Renal cortex interstitium (tissue), 11 donors: ENCODE measurements at regions not wholly inside any gene's neighbourhood (a gene's known extent, or its start where the extent isn't known, plus 50 kb on each side); places are given as distances from the start of the nearest gene placed in this dataset.

Source experiments
- DNase-seq, 11 donors: peaks; one replicate each; pipeline ENCODE4 v3.0.0-alpha.2; 2013; ENCODE audit warnings: low read depth in 9 of 11, low spot score in 4 of 11; ENCODE audit errors: extremely low read depth in 1 of 11

DNA sequence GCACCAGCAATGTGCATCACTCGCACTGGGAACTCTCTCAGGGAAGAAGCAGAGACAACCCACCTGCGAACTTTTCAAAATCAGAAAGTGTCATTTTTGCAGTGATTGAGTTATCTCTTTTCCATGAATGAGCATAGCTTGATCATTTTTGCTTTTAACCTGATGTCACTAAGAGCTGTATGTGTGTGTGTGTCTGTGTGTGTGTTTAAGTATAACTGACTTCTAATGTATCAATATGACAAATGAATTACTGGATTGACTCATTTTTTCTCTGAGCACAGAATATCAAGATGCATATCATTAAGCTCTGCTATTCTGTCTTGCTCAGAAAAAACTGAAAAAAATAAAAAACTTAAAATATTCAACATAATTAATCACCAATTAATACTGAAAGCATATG lies 548.9 kb upstream of the MARCKS start:
- DNase-seq, result no peak

DNA sequence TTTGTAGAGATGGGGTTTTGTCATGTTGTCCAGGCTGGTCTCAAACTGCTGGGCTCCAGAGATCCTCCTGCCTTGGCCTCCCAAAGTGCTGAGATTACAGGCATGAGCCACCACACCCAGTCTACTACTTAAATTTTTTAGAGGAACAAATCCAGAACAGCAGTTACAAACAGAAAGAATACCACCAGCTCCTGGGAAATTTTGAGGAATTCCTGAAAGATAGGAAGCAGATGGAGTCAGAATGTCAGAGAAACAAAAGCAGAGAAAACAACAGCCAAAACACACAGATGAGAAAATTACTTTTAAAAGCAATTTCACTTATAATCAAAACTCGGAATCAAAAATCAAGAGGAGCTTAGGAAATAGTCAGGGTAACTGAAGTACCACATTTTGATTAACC lies 543.3 kb upstream of the MARCKS start:
- DNase-seq, result no peak

DNA sequence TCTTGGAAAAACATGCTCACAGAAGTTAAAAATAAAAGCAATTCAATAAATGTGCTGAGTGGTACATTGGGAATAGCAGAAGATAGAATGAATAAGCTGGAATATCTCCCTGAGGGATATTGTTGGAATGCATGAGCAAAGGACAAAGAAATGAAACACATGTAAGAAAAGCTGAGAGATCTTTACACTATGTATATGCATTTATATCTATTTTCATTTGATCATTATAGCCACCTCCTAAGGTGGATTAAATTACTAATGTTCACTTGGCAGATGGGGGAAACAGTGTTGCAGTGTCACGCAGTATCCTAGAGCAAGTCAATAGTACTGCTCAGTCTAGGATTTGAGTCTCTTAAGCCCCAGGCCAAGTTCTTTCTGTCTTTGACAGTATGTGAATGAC lies 542.0 kb upstream of the MARCKS start:
- DNase-seq, result no peak

DNA sequence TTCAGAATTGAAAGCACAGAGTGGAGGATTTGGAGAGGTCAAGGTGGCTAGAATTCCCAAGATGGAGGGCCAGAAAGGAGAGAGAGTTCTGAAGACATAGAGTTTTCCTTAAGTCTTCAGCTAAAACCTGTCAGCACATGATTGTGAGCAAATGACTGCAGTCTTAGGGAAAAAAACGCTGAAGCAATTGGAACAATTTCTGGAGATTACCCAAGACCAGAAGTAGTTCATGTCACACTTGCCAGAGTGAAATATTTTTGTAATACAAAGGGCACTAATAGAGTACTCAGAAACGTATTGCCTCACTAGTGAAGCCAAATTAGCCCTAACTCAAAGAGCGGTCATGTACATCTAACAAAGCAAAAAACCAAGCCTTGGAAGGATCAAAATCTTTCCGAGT lies 541.3 kb upstream of the MARCKS start:
- DNase-seq, result no peak

DNA sequence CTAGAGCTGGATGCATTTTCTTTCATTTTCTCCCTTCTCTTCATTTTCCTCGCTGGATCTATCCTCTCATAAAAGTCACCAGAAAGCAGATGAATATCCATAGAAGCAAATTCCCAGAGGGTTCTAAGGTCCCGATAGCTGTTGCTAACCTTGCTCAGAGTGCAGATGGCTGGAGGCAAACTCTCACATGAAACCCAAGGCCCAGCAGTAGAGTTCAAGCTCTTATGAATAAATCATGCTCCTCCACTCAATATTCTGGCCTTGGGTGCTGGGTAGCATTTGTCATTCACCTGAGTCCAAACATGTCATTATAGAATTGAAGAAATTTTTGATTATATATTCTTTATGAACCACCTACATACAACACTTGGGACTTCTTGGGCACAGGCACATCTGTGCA lies 539.7 kb upstream of the MARCKS start:
- DNase-seq, result no peak

DNA sequence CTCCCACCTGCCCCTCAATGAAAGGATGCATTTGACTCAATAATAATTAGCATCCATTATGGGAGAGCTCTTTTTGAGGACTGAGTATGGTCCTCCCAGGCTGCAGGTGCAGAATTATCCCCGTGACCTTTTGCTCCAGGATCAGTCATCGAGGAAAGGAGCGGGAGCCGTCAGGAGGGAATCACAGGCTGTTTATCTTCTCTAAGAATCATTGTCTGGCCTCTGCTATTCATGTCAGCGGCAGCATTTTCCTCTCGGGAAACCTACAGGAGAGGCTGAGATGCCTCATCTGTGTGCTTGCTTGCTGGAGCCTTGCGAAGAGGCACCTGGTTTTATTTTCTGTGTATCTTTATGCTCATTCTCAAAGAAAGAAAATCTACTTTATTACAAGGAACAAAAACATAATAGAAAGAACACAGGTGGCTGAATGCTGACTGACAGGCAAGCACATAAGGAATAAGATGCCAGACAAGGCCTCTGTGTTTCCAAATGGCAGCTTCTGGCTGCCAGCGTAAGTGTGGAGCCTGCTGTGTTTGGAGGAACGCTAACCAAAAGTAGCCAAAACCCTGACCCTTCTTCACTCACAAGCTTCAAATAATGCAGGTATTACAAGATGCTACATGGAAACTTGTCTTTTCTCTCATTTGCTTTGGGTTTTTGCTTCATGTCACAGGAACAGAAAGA lies 539.1 kb upstream of the MARCKS start:
- DNase-seq, result peak in 1 of 11 donors; percentile 11

DNA sequence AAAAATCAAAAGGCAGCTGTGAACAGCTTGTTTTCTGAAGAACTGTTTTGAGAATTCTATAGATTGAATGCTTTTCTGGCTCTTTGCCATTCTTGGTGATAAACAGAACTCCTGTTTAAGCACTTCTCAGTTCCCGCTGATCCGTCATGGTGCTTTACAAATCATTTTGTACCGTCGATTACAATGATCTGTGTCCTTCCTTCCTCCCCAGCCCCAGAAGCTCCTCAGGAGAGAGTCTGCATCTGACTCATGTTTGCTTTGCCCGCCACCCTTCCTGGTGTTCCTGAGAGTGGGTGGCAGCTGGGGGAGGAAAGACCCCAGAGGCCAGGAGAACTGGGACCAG lies 538.6 kb upstream of the MARCKS start:
- peak in 2 of 11 donors; percentile 14 to 17 for DNase-seq

DNA sequence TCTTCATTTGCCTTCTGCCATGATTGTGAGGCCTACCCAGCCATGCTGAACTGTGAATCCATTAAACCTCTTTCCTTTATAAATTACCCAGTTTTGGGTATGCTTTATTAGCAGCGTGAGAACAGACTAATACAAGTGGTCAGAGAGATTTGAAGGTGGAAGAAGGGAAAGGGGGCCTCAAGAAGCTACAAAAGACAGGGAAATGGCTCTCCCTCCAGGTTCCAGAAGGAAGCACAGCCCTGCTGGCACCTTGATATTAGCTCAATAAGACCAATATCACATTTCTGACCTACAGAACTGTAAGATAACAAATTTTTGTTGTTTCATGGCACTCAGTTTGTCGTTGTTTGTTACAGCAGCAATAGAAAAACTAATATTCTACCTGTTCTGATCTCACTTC lies 536.5 kb upstream of the MARCKS start:
- DNase-seq, result no peak

DNA sequence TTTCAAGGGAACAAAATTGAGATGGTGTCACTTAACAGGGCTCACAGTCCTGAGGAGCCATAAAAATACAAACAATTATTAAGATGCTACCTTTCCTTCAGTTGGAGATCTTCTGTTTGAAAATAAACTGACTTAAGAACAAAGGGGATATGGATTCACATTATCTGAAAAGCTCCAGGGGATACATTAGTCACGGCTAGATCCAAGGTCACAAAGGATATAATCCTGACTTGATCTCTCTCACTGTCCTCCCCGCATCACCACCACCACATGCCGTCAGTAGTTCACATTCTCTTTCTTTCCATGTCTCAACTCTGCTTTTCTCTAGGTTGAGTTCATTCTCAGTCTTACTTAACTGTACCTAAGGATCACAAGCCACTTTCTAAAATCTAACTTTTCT lies 530.4 kb upstream of the MARCKS start:
- no peak for DNase-seq

DNA sequence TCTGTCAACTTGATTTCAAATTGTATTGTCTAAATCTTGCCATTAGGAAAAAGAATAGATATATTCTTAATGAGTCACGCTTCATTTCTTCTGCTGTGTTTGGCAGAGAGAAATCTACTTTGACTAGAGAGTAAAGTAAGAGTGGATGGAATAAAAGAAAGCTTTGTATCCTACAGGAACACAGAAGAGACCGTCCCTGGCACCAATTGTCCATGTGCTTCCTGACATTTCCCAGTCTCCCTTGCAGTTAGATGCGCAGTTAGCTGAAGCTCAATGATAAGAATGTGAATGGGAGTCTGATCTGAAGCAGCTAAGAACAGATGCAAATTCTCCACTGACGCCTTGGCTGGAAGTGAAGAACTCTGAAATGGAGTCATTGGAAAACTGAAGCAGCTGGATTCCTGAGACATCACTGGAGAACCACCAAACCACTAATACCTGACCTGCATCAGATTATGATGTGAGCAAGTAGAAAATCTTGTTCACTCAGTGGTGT lies 528.2 kb upstream of the MARCKS start:
- DNase-seq, result no peak

DNA sequence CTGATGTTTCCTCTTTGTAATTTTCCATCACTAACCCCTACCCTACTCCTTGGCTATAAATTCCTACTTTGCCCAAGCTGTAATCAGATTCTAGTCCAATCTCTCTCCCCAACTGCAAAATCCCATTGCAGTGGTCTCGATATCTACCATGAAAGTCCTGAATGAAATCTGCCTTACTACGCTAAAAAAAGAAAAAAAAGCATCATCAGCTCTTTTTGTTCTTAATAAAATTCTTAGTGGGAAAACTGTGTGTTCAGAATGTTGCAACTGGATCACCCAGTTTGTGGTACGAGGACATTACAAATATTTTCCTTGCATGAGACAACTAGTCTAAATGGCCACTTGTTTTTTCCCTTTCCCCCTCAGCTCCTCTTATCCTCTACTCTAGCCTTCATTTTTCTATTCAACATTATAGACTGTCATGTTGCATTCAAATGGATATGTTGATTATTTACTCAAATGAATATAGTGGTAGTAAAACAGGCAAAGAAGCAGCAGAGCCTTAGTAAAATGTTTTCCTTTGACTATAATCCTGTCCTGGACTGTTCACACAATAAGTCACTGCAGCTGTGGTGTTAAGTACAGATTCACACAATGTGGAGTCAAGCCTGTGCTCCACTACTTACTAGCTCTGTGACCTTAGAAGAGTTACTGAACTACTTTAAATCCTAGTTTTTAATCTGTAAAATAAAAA lies 527.1 kb upstream of the MARCKS start:
- DNase-seq, result no peak

DNA sequence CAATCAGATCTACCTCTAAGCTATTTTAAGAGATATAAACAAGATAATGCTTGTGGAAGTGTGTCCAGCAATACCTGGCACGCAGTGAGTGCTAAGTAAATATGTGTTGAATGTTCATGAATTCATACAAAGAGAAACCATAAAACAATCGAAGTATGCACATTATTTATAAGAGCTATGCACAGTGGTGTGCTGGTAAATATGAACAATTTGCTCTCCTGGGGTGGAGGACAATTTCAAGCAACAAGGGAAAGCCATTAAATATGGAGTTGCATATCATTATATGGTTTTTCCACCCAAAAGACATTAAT lies 526.6 kb upstream of the MARCKS start:
- no peak for DNase-seq

DNA sequence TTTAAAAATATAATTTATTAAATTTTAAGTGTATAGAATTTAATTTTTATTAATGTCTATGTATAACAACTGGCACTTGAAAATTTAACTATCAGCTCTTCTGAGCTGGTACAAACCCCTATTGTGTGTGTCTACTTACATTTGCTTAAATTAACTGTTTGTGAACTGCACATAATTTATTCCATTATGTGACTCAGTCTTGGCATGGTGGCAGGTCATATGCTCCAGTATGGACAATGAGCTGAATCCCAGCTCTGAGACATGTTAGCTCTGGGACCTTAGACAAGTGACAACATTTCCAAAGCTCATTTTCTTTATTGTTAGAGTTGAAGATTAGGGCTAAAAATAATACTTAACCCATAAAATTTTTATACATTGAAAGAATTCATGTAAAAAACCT lies 526.1 kb upstream of the MARCKS start:
- no peak for DNase-seq

DNA sequence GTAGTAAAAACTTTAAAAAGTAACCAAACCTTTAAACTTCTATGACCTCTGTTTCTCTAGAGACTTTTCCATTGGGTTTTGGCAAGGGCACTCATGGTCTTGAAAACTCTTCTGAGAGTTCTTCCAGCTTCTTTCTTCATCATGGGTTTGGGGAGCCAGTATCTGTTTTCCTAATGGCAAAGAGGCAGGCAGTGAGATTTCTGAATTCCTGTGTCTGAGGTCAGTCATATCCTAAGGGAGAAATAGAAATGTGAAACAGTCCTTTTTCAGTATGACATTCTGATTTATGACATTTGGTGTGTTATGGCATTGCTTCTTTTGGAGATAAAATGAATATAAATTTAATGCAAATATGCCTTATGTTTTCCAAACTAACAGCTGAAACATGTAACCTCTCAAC lies 518.5 kb upstream of the MARCKS start:
- no peak for DNase-seq

DNA sequence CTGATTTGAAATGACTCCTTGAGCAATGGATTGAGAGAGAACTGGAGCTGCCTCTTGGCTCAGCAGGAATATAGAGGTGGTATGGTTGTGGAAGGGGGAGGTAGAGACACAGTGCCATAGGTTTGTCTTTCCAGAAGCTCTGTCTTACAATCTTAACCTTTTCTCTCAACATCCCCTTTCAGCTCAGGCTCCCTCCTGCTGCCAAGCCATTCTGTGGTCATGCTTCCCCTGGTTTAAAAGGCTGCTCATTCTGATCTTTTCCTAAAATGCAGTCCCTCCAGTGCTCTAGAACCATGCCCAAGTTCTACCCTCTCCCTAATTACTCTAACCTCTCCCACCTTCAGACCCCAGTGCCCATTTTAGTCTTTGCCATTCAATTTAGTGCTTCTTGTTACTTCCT lies 517.9 kb upstream of the MARCKS start:
- DNase-seq, result no peak

DNA sequence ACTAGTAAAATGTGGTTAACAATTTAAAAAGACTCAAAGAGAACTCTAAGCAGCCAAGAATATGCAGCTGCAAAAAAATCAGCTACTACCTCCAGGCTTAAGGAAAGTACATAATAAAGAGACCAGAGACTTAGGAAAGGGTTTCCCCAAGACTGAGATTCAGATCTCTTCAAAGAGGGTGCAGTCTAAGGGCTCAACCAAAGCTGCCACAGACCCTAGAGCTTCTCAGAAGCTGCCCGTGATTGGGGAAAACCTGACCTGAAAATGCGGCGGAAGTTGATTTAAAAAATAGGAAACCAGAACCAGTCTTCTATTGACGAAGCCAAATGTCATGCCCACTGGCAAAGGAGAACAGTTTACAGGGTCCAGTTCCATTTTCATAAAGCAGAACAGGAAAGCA lies 516.8 kb upstream of the MARCKS start:
- DNase-seq, result no peak

DNA sequence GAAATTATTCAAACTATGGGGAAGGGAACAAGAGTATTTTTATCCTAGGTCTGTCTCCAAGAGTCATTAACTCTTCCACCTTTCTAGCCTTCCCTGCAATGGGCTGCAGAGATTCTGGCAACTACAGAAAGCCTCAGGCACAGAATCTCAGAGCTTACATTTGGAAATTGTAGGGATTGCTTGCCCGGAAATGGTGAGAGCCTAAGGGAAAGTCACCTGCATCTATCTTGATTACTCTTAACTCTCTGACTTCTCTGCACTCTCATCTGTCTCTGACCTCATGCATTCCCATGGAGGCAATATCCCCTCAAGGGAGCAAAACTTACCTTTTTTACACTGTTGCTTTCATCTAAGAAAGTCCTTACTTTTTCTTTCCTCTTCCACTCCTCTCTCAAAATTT lies 513.2 kb upstream of the MARCKS start:
- DNase-seq, result no peak

DNA sequence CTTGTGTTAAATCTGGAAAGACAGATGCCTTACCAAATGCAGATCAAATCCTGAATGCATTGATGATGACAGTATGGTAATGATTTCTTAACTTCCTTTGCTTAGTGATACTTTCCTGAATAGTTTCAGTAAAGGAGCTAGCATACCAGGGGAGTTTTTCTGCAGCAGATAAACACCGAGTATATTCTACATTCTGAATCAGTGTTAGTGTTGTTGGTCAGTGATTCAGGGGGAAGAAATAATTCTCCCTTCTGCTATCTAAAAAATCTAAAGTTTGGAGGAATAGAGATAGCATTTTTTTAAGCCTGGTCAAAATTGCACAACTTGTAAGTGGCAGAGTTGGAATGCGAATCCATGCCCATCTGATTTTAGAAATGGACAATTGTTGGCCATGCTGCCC lies 512.2 kb upstream of the MARCKS start:
- DNase-seq, result no peak

DNA sequence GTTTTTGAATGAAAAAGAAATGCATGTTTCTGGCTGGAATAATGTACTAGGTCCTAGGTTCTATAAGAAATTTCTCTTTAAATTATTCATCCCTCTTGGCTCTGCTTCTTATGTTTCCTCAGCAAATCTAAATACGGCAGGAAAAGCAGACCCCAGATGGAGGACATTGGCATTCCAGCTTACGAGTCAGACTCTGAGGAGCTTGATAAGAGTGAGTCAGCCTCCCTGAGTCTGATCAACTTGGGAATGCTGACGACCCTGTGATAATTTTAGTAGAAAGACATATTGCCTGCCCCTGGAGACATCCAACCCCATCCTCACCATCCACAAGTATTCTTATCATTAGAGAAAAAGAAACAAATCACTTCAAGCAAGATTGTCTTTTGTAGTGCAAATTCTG lies 509.7 kb upstream of the MARCKS start:
- no peak for DNase-seq

DNA sequence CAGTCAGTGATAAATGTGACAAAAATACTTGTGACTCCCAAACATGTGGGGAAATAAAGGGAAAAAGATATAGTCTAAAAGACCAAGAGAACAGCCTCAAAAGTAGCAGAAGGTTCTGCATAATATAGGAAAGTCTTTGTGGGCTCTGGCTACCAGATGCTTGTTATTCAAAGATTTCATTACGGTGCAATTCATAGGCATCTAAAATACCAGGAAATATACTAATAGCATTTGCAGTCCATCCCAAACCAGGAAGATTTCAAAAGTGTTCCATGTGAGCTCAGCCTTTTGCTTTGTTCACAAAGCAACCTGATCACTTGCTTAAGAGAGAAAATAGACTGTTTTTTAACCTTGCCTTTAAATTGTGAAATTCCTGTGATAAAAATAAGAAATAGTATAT lies 506.7 kb upstream of the MARCKS start:
- DNase-seq, result no peak

DNA sequence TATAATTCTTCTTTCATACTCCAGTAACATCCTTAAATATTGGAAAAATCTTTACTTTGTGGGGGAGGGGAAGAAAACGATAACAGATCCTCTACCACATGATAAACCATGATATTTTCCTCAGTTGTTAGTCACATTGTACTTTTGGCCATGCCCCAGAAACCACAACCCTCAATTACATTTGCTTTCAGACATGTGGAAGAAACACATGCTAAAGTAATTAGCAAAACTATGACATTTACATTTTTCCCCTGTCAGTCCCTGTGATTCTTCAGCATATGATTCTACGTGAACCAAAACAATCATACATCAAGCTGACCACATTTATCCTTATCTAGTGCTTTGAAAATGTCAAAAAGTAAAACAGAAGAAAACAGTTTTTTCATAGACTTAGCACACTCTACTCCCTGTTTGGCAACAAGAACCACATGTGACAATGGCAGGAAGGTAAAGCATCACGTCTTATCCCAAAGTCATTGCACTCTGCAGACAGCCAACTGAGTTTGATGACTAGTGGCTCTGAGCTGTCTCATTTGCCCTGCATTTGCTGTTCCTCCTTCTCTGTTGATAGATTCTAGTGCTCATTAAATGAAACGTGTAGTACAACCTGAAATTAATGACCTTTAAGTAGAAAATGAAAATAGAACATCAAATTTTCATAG lies 505.8 kb upstream of the MARCKS start:
- DNase-seq, result no peak
